Liver (tissue), 2 donors: ENCODE measurements at regions not wholly inside any gene's neighbourhood (a gene's known extent, or its start where the extent isn't known, plus 50 kb on each side); places are given as distances from the start of the nearest gene placed in this dataset.

ENCODE experiments used
- TF ChIP-seq, protein P1 (sequence below): IDR thresholded peaks from 2 replicates; pipeline ENCODE4 v1.6.1; 2016; ENCODE audit warnings: antibody characterized with exemption
- TF ChIP-seq, protein P2 (sequence below): fragments of 150-350 bp; IDR thresholded peaks from 2 replicates; pipeline ENCODE4 v1.5.1; 2017; ENCODE audit warnings: improper control_type of control experiment, low read depth, low read length; ENCODE audit not compliant: missing input control
- TF ChIP-seq, protein P3 (sequence below): IDR thresholded peaks from 2 replicates; pipeline ENCODE4 v1.6.1; 2016; ENCODE audit warnings: antibody characterized with exemption, mild to moderate bottlenecking
- donor health status: healthy.

DNA sequence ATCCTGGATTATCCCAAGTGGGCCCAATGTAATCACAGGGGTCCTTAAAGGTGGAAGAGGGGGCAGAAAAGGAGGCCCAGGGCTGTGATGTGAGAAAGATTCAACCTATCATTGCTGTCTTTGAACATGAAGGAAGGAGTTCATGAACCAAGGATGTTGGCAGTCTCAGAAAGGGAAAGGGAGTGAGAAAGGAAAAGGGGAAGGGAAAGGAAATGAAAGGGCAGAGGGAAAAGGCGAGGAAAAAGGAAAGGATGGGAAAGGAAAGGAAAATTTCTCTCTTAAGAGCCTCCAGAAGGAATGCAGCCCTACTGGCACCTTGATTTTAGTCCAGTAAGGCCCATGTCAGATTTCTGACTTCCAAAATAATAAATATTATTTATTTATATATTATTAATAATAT lies 687.8 kb downstream of the COL12A1 start:
- TF ChIP-seq, protein P1, sequence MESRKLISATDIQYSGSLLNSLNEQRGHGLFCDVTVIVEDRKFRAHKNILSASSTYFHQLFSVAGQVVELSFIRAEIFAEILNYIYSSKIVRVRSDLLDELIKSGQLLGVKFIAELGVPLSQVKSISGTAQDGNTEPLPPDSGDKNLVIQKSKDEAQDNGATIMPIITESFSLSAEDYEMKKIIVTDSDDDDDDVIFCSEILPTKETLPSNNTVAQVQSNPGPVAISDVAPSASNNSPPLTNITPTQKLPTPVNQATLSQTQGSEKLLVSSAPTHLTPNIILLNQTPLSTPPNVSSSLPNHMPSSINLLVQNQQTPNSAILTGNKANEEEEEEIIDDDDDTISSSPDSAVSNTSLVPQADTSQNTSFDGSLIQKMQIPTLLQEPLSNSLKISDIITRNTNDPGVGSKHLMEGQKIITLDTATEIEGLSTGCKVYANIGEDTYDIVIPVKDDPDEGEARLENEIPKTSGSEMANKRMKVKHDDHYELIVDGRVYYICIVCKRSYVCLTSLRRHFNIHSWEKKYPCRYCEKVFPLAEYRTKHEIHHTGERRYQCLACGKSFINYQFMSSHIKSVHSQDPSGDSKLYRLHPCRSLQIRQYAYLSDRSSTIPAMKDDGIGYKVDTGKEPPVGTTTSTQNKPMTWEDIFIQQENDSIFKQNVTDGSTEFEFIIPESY = no peak
- TF ChIP-seq, protein P2, sequence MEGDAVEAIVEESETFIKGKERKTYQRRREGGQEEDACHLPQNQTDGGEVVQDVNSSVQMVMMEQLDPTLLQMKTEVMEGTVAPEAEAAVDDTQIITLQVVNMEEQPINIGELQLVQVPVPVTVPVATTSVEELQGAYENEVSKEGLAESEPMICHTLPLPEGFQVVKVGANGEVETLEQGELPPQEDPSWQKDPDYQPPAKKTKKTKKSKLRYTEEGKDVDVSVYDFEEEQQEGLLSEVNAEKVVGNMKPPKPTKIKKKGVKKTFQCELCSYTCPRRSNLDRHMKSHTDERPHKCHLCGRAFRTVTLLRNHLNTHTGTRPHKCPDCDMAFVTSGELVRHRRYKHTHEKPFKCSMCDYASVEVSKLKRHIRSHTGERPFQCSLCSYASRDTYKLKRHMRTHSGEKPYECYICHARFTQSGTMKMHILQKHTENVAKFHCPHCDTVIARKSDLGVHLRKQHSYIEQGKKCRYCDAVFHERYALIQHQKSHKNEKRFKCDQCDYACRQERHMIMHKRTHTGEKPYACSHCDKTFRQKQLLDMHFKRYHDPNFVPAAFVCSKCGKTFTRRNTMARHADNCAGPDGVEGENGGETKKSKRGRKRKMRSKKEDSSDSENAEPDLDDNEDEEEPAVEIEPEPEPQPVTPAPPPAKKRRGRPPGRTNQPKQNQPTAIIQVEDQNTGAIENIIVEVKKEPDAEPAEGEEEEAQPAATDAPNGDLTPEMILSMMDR = no peak
- TF ChIP-seq, protein P3, sequence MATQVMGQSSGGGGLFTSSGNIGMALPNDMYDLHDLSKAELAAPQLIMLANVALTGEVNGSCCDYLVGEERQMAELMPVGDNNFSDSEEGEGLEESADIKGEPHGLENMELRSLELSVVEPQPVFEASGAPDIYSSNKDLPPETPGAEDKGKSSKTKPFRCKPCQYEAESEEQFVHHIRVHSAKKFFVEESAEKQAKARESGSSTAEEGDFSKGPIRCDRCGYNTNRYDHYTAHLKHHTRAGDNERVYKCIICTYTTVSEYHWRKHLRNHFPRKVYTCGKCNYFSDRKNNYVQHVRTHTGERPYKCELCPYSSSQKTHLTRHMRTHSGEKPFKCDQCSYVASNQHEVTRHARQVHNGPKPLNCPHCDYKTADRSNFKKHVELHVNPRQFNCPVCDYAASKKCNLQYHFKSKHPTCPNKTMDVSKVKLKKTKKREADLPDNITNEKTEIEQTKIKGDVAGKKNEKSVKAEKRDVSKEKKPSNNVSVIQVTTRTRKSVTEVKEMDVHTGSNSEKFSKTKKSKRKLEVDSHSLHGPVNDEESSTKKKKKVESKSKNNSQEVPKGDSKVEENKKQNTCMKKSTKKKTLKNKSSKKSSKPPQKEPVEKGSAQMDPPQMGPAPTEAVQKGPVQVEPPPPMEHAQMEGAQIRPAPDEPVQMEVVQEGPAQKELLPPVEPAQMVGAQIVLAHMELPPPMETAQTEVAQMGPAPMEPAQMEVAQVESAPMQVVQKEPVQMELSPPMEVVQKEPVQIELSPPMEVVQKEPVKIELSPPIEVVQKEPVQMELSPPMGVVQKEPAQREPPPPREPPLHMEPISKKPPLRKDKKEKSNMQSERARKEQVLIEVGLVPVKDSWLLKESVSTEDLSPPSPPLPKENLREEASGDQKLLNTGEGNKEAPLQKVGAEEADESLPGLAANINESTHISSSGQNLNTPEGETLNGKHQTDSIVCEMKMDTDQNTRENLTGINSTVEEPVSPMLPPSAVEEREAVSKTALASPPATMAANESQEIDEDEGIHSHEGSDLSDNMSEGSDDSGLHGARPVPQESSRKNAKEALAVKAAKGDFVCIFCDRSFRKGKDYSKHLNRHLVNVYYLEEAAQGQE = no peak
